NT2/D1 (cell line): ENCODE measurements at regions not wholly inside any gene's neighbourhood (a gene's known extent, or its start where the extent isn't known, plus 50 kb on each side); places are given as distances from the start of the nearest gene placed in this dataset.

Experiments
- YY1 ChIP-seq: IDR thresholded peaks from 2 replicates; pipeline ENCODE4 v1.6.1; 2011; ENCODE audit not compliant: insufficient read length, insufficient read depth
- ZNF274 ChIP-seq: IDR thresholded peaks from 2 replicates; pipeline ENCODE4 v1.6.1; 2011; ENCODE audit warnings: mild to moderate bottlenecking, low read depth, low read length

GRCh38 chr6:22622813-22623212 lies 53.4 kb downstream of the HDGFL1 start:
- TF ChIP-seq YY1: no peak
- TF ChIP-seq ZNF274: no peak
